Peyer's patch (tissue), 4 donors: ENCODE measurements at regions not wholly inside any gene's neighbourhood (a gene's known extent, or its start where the extent isn't known, plus 50 kb on each side); places are given as distances from the start of the nearest gene placed in this dataset.

Experiments
- CTCF ChIP-seq, 6 experiments: fragments of 450-650 bp in 4 of 6; fragments of 200-600 bp in 2 of 6; sonication (generic) in 1 of 6; IDR thresholded peaks; one replicate each; pipeline ENCODE4 v1.5.1; 2017 to 2019; ENCODE audit warnings: antibody characterized with exemption in 6 of 6, mild to moderate bottlenecking in 3 of 6, moderate library complexity in 1 of 6
- POLR2A ChIP-seq, 2 donors: fragments of 450-650 bp; IDR thresholded peaks; one replicate each; pipeline ENCODE4 v1.5.1; 2017; ENCODE audit warnings: antibody characterized with exemption in 2 of 2, mild to moderate bottlenecking in 2 of 2, moderate library complexity in 2 of 2

GRCh38 chr1:37255136-37255795 lies 219.1 kb upstream of the ZC3H12A start:
- TF ChIP-seq CTCF (IDR thresholded peaks at IDR 0.05) (no peak), POLR2A (IDR thresholded peaks at IDR 0.05) (no peak)
